ENCODE measurements at regions not wholly inside any gene's neighbourhood (a gene's known extent, or its start where the extent isn't known, plus 50 kb on each side); places are given as distances from the start of the nearest gene placed in this dataset.

DNA sequence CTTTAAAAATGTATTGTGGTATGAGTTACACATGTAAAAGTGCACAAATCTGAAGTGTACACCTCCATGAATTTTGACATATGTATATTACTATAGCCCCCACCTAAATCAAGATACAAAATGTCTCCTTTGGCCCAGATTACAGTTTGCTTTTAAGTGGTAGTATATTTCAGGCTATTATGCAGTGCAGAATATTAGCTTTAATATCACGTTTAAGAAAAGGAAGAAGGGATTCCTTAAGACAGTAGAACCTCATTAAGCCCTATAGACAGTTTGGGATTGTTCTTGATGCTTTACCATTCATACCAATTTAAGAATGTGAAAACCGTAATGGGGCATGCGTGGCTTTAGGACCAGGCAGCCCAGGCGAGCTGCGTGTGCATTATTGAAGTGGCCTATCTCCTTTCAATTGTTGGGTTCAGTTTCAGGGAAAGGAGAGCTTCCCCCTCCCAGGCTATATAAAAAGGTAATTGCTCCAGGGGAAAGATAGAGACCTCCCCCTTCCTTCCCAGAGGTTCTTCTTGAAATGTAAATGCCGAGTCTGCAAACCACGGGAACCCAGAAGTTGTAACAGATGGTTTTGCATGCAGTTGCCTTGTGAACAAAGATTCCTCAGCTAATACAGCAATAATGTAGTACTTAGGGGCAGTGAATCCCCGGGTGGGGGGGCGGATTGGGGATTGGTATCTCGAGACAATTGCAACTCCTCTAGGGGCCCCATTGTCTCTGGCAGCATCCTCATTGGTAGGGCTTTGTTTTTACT is 106.1 kb downstream of the UCHL1 start:
- peak; percentile 83 for DNase-seq
- H3K27me3 Mint-ChIP-seq (ENCODE audit: low read depth), result peaks cover 96% of the 10 kb centered on the region

More for the DNA sequence above, 106.1 kb downstream of the UCHL1 start:
- no peak overlapping the region for H3K23ac ChIP-seq (ENCODE audit: insufficient read length, low read depth, low read length)
- no peak overlapping the region for H2BK15ac ChIP-seq (ENCODE audit: low read depth, low read length)
- H4K5ac ChIP-seq (ENCODE audit: insufficient read length, low read depth, low read length), result no peak overlapping the region
- no peak overlapping the region for H4K8ac ChIP-seq (replicated peaks; ENCODE audit: insufficient read length, low read depth, low read length)
- H2AK5ac ChIP-seq (ENCODE audit: insufficient read length, low read length), result no peak overlapping the region
- no peak overlapping the region for H2BK20ac ChIP-seq (ENCODE audit: low read depth, low read length, poor library complexity, severe bottlenecking)
- peaks cover 48% of the 10 kb centered on the region for H3K27me3 ChIP-seq (ENCODE audit: insufficient read depth, low read length)
- H2AFZ ChIP-seq (ENCODE audit: low read length), result no peak overlapping the region
- no peaks in the 10 kb centered on the region; a peak in 3 of 5 replicates for H3K9me3 Mint-ChIP-seq
- peaks cover 8% of the 10 kb centered on the region for H3K4me1 ChIP-seq (ENCODE audit: insufficient read depth, low read length)
- H3K27ac ChIP-seq (ENCODE audit: insufficient read length, low read depth, low read length), result no peak overlapping the region
- H4K20me1 ChIP-seq (ENCODE audit: control insufficient read depth, insufficient read depth, insufficient read length), result no peaks in the 10 kb centered on the region
- peak overlapping the region; percentile 38 for H3K4me2 ChIP-seq (ENCODE audit: insufficient read depth, insufficient read length, low read length)
- H3K79me2 ChIP-seq (ENCODE audit: insufficient read depth, low read length), result no peaks in the 10 kb centered on the region
- no peaks in the 10 kb centered on the region for H3K9me3 ChIP-seq (ENCODE audit: control insufficient read depth, low read depth, low read length)
- peak overlapping the region in 1 of 2 experiments; percentile 81; a peak in 2 of 5 replicates for H3K4me3 Mint-ChIP-seq
- H3K36me3 Mint-ChIP-seq (ENCODE audit: insufficient read depth in 1 of 3, low read depth in 3 of 3), result no peaks in the 10 kb centered on the region
- H3K27ac Mint-ChIP-seq, result peak overlapping the region in 1 of 3 experiments; percentile 56; a peak in 2 of 7 replicates
- no peak overlapping the region for H3T11ph ChIP-seq (ENCODE audit: low read length)
- peaks cover 55 to 62% of the 10 kb centered on the region in 2 experiments for H3K4me1 Mint-ChIP-seq
- H3K18ac ChIP-seq (ENCODE audit: insufficient read length, low read depth, low read length), result no peak overlapping the region
- no peak overlapping the region for H3K4ac ChIP-seq (ENCODE audit: low read depth, low read length)
- H2BK5ac ChIP-seq (ENCODE audit: insufficient read length, low read length), result no peak overlapping the region
- H3K56ac ChIP-seq (ENCODE audit: insufficient read length, low read depth, low read length), result no peak overlapping the region
- WGBS (ENCODE audit: extremely low coverage, insufficient read length, low lambda C conversion rate), result no CpG with 5 or more reads among the region's 10 CpGs
- no peak overlapping the region for H4K91ac ChIP-seq (ENCODE audit: insufficient read length, low read depth, low read length)
- H2BK12ac ChIP-seq (ENCODE audit: insufficient read length, low read depth, low read length), result no peak overlapping the region
- no peak overlapping the region for H3K14ac ChIP-seq (ENCODE audit: insufficient read depth, low read length)
- no peak overlapping the region for H3K9ac ChIP-seq (ENCODE audit: extremely low read depth, insufficient read length, low read length)
- H2BK120ac ChIP-seq (ENCODE audit: low read depth, low read length, poor library complexity, severe bottlenecking), result no peak overlapping the region
- peaks cover 19% of the 10 kb centered on the region for H3K23me2 ChIP-seq (ENCODE audit: insufficient read length, low read depth, low read length, poor library complexity, severe bottlenecking)
- no peaks in the 10 kb centered on the region for H3K79me1 ChIP-seq (ENCODE audit: insufficient read depth, low read depth, low read length, poor library complexity, severe bottlenecking)
- TF ChIP-seq, protein P1, sequence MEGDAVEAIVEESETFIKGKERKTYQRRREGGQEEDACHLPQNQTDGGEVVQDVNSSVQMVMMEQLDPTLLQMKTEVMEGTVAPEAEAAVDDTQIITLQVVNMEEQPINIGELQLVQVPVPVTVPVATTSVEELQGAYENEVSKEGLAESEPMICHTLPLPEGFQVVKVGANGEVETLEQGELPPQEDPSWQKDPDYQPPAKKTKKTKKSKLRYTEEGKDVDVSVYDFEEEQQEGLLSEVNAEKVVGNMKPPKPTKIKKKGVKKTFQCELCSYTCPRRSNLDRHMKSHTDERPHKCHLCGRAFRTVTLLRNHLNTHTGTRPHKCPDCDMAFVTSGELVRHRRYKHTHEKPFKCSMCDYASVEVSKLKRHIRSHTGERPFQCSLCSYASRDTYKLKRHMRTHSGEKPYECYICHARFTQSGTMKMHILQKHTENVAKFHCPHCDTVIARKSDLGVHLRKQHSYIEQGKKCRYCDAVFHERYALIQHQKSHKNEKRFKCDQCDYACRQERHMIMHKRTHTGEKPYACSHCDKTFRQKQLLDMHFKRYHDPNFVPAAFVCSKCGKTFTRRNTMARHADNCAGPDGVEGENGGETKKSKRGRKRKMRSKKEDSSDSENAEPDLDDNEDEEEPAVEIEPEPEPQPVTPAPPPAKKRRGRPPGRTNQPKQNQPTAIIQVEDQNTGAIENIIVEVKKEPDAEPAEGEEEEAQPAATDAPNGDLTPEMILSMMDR (conservative IDR thresholded peaks at IDR 0.05), result no peak
